Activated T-helper 17 cell treated with anti-CD3 and anti-CD28 coated beads, Interleukin-2, amount 50 U/mL, for 72 hours (primary cell): ENCODE measurements at regions not wholly inside any gene's neighbourhood (a gene's known extent, or its start where the extent isn't known, plus 50 kb on each side); places are given as distances from the start of the nearest gene placed in this dataset.
"Not testable (repeated sequence)": the region's sequence is repeated elsewhere in the genome, so short reads cannot be mapped to it uniquely, and the experiment has no call there.

Experiments used
- ATAC-seq: fragments of 150-1000 bp; cut with Tn5 transposase; replicated peaks from 2 replicates; pipeline ENCODE4 v1.10.0; 2021; ENCODE audit warnings: mild to moderate bottlenecking, moderate library complexity
- H3K27ac Mint-ChIP-seq: one replicate; pipeline ENCODE4 v1.8.0; 2022; ENCODE audit warnings: mixed read lengths
- H3K27me3 Mint-ChIP-seq: one replicate; pipeline ENCODE4 v1.8.0; 2022; ENCODE audit warnings: mixed read lengths
- H3K36me3 Mint-ChIP-seq: one replicate; pipeline ENCODE4 v1.8.0; 2022; ENCODE audit warnings: low read depth, mild to moderate bottlenecking, mixed read lengths
- H3K4me1 Mint-ChIP-seq: one replicate; pipeline ENCODE4 v1.8.0; 2022; ENCODE audit warnings: mixed read lengths
- H3K4me3 Mint-ChIP-seq: one replicate; pipeline ENCODE4 v1.8.0; 2022; ENCODE audit warnings: mild to moderate bottlenecking, mixed read lengths
- H3K9me3 Mint-ChIP-seq: one replicate; pipeline ENCODE4 v1.8.0; 2022; ENCODE audit warnings: mixed read lengths

- no peaks in the 10 kb centered on the region for H3K36me3 Mint-ChIP-seq
- H3K9me3 Mint-ChIP-seq = peaks cover 11% of the 10 kb centered on the region
- ATAC-seq = no peak
- H3K4me3 Mint-ChIP-seq = no peak overlapping the region
- no peaks in the 10 kb centered on the region for H3K4me1 Mint-ChIP-seq
- no peak overlapping the region for H3K27ac Mint-ChIP-seq
- H3K27me3 Mint-ChIP-seq = peaks cover 10% of the 10 kb centered on the region
Measured at GRCh38 chr2:226174390-226174789, 625.2 kb downstream of the IRS1 start.

GRCh38 chr2:226172939-226173338, 626.7 kb downstream of the IRS1 start:
- Mint-ChIP-seq H3K9me3 (peaks cover 6% of the 10 kb centered on the region), H3K4me1 (no peaks in the 10 kb centered on the region), H3K4me3 (no peak overlapping the region), H3K27ac (no peak overlapping the region), H3K36me3 (no peaks in the 10 kb centered on the region), H3K27me3 (peaks cover 10% of the 10 kb centered on the region)
- no peak for ATAC-seq

- peaks cover 6% of the 10 kb centered on the region for H3K9me3 Mint-ChIP-seq
- H3K4me1 Mint-ChIP-seq = no peaks in the 10 kb centered on the region
- H3K36me3 Mint-ChIP-seq = no peaks in the 10 kb centered on the region
- H3K4me3 Mint-ChIP-seq = no peak overlapping the region
- peaks cover 10% of the 10 kb centered on the region for H3K27me3 Mint-ChIP-seq
- ATAC-seq = no peak
- H3K27ac Mint-ChIP-seq = no peak overlapping the region
Measured at GRCh38 chr2:226172309-226172708, 627.3 kb downstream of the IRS1 start.

- no peaks in the 10 kb centered on the region for H3K36me3 Mint-ChIP-seq
- H3K27ac Mint-ChIP-seq = no peak overlapping the region
- no peaks in the 10 kb centered on the region for H3K4me1 Mint-ChIP-seq
- H3K27me3 Mint-ChIP-seq = peaks cover 3% of the 10 kb centered on the region
- no peak overlapping the region for H3K4me3 Mint-ChIP-seq
- no peaks in the 10 kb centered on the region for H3K9me3 Mint-ChIP-seq
- no peak for ATAC-seq
Measured at GRCh38 chr2:226169751-226170581, 629.7 kb downstream of the IRS1 start.

GRCh38 chr2:226168496-226169160, 631.0 kb downstream of the IRS1 start:
- H3K27me3 Mint-ChIP-seq = peaks cover 3% of the 10 kb centered on the region
- H3K4me1 Mint-ChIP-seq = no peaks in the 10 kb centered on the region
- no peak overlapping the region for H3K4me3 Mint-ChIP-seq
- H3K27ac Mint-ChIP-seq = no peak overlapping the region
- ATAC-seq = no peak
- no peaks in the 10 kb centered on the region for H3K36me3 Mint-ChIP-seq
- no peaks in the 10 kb centered on the region for H3K9me3 Mint-ChIP-seq

- Mint-ChIP-seq H3K4me3 (no peak overlapping the region), H3K9me3 (no peaks in the 10 kb centered on the region), H3K4me1 (no peaks in the 10 kb centered on the region), H3K27me3 (peaks cover 4% of the 10 kb centered on the region), H3K36me3 (no peaks in the 10 kb centered on the region), H3K27ac (no peak overlapping the region)
- ATAC-seq = no peak
Measured at GRCh38 chr2:226164512-226164911, 635.1 kb downstream of the IRS1 start.

- not testable (repeated sequence) for H3K4me3 Mint-ChIP-seq, H3K27ac Mint-ChIP-seq, H3K9me3 Mint-ChIP-seq, H3K36me3 Mint-ChIP-seq, H3K4me1 Mint-ChIP-seq, ATAC-seq
- H3K27me3 Mint-ChIP-seq = peaks cover 21% of the 10 kb centered on the region
Measured at GRCh38 chr2:226160617-226161016, 639.0 kb downstream of the IRS1 start.

- Mint-ChIP-seq H3K27ac (no peak overlapping the region), H3K4me3 (no peak overlapping the region), H3K9me3 (no peaks in the 10 kb centered on the region), H3K36me3 (no peaks in the 10 kb centered on the region), H3K27me3 (peaks cover 24% of the 10 kb centered on the region), H3K4me1 (no peaks in the 10 kb centered on the region)
- no peak for ATAC-seq
Measured at GRCh38 chr2:226159875-226160479, 639.6 kb downstream of the IRS1 start.

- Mint-ChIP-seq H3K27ac (no peak overlapping the region), H3K9me3 (no peaks in the 10 kb centered on the region), H3K4me1 (no peaks in the 10 kb centered on the region), H3K4me3 (no peak overlapping the region), H3K27me3 (peaks cover 25% of the 10 kb centered on the region), H3K36me3 (no peaks in the 10 kb centered on the region)
- ATAC-seq = no peak
Measured at GRCh38 chr2:226158940-226159339, 640.7 kb downstream of the IRS1 start.

GRCh38 chr2:226158229-226158628, 641.4 kb downstream of the IRS1 start:
- no peaks in the 10 kb centered on the region for H3K9me3 Mint-ChIP-seq
- no peak overlapping the region for H3K4me3 Mint-ChIP-seq
- no peaks in the 10 kb centered on the region for H3K36me3 Mint-ChIP-seq
- no peak for ATAC-seq
- no peak overlapping the region for H3K27ac Mint-ChIP-seq
- H3K27me3 Mint-ChIP-seq = peaks cover 28% of the 10 kb centered on the region
- no peaks in the 10 kb centered on the region for H3K4me1 Mint-ChIP-seq

- Mint-ChIP-seq H3K4me1 (no peaks in the 10 kb centered on the region), H3K4me3 (no peak overlapping the region), H3K36me3 (no peaks in the 10 kb centered on the region), H3K9me3 (no peaks in the 10 kb centered on the region), H3K27me3 (peaks cover 28% of the 10 kb centered on the region), H3K27ac (no peak overlapping the region)
- ATAC-seq = no peak
Measured at GRCh38 chr2:226155093-226155875, 644.3 kb downstream of the IRS1 start.

GRCh38 chr2:226154610-226155009, 645.0 kb downstream of the IRS1 start:
- no peak overlapping the region for H3K27ac Mint-ChIP-seq

GRCh38 chr2:226153553-226153952, 646.1 kb downstream of the IRS1 start:
- peaks cover 19% of the 10 kb centered on the region for H3K27me3 Mint-ChIP-seq
- H3K4me3 Mint-ChIP-seq = no peak overlapping the region
- ATAC-seq = no peak

More at GRCh38 chr2:226154610-226155009, 645.0 kb downstream of the IRS1 start:
- no peak for ATAC-seq
- no peaks in the 10 kb centered on the region for H3K4me1 Mint-ChIP-seq
- H3K27me3 Mint-ChIP-seq = peaks cover 24% of the 10 kb centered on the region
- no peak overlapping the region for H3K4me3 Mint-ChIP-seq
- no peaks in the 10 kb centered on the region for H3K9me3 Mint-ChIP-seq
- H3K36me3 Mint-ChIP-seq = no peaks in the 10 kb centered on the region

GRCh38 chr2:226151157-226151556, 648.5 kb downstream of the IRS1 start:
- ATAC-seq = no peak
- H3K27me3 Mint-ChIP-seq = peaks cover 7% of the 10 kb centered on the region
- H3K4me3 Mint-ChIP-seq = no peak overlapping the region
- no peaks in the 10 kb centered on the region for H3K36me3 Mint-ChIP-seq
- H3K9me3 Mint-ChIP-seq = no peaks in the 10 kb centered on the region
- no peaks in the 10 kb centered on the region for H3K4me1 Mint-ChIP-seq
- H3K27ac Mint-ChIP-seq = no peak overlapping the region

More at GRCh38 chr2:226153553-226153952, 646.1 kb downstream of the IRS1 start:
- Mint-ChIP-seq H3K4me1 (no peaks in the 10 kb centered on the region), H3K36me3 (no peaks in the 10 kb centered on the region), H3K27ac (no peak overlapping the region), H3K9me3 (no peaks in the 10 kb centered on the region)
